Hematopoietic multipotent progenitor cell treated with erythropoietin and hydrocortisone succinate and interleukin-3 and kit ligand, for 4 days (in vitro differentiated cells): ENCODE measurements at regions not wholly inside any gene's neighbourhood (a gene's known extent, or its start where the extent isn't known, plus 50 kb on each side); places are given as distances from the start of the nearest gene placed in this dataset.
"Not testable (repeated sequence)": the region's sequence is repeated elsewhere in the genome, so short reads cannot be mapped to it uniquely, and the experiment has no call there.

ENCODE experiments used
- DNase-seq: peaks from one replicate; pipeline ENCODE4 v3.0.0-alpha.2; 2015

- peak; percentile 61 for DNase-seq
Measured at GRCh38 chr10:55740767-55741166, 620.3 kb downstream of the ZWINT start.

GRCh38 chr10:55740110-55740509, 620.9 kb downstream of the ZWINT start:
- DNase-seq, result no peak

- peak; percentile 3 for DNase-seq
Measured at GRCh38 chr10:55734112-55734511, 626.9 kb downstream of the ZWINT start.

- no peak for DNase-seq
Measured at GRCh38 chr10:55704950-55705349, 656.1 kb downstream of the ZWINT start.

- peak; percentile 53 for DNase-seq
Measured at GRCh38 chr10:55668326-55668922, 692.6 kb downstream of the ZWINT start.

GRCh38 chr10:55653531-55653930, 707.5 kb downstream of the ZWINT start:
- no peak for DNase-seq

GRCh38 chr10:55641601-55642000, 719.5 kb downstream of the ZWINT start:
- no peak for DNase-seq

- DNase-seq, result peak; percentile 77
Measured at GRCh38 chr10:55631071-55631654, 729.9 kb downstream of the ZWINT start.

GRCh38 chr10:55630491-55631056, 730.5 kb downstream of the ZWINT start:
- peak; percentile 10 for DNase-seq

- DNase-seq, result peak; percentile 70
Measured at GRCh38 chr10:55629793-55630490, 731.1 kb downstream of the ZWINT start.

GRCh38 chr10:55628260-55628701, 732.8 kb downstream of the ZWINT start:
- peak; percentile 8 for DNase-seq

- DNase-seq, result peak; percentile 8
Measured at GRCh38 chr10:55627501-55628051, 733.5 kb downstream of the ZWINT start.

- not testable (repeated sequence) for DNase-seq
Measured at GRCh38 chr10:55601690-55602478, 759.2 kb downstream of the ZWINT start.

- DNase-seq, result no peak
Measured at GRCh38 chr10:55551603-55552002, 750.6 kb upstream of the PCDH15 start.

- DNase-seq, result no peak
Measured at GRCh38 chr10:55550236-55550635, 749.2 kb upstream of the PCDH15 start.

GRCh38 chr10:55537497-55537896, 736.5 kb upstream of the PCDH15 start:
- not testable (repeated sequence) for DNase-seq

- no peak for DNase-seq
Measured at GRCh38 chr10:55519264-55519663, 718.2 kb upstream of the PCDH15 start.

GRCh38 chr10:55518416-55518815, 717.4 kb upstream of the PCDH15 start:
- not testable (repeated sequence) for DNase-seq

- DNase-seq, result no peak
Measured at GRCh38 chr10:55509168-55509567, 708.1 kb upstream of the PCDH15 start.

GRCh38 chr10:55500931-55501559, 700.0 kb upstream of the PCDH15 start:
- DNase-seq, result peak; percentile 53

GRCh38 chr10:55497893-55498499, 697.0 kb upstream of the PCDH15 start:
- no peak for DNase-seq

- DNase-seq, result no peak
Measured at GRCh38 chr10:55495555-55495954, 694.5 kb upstream of the PCDH15 start.
